ENCODE measurements at regions not wholly inside any gene's neighbourhood (a gene's known extent, or its start where the extent isn't known, plus 50 kb on each side); places are given as distances from the start of the nearest gene placed in this dataset.

- no peak for DNase-seq (ENCODE audit: low read depth in 1 of 2, low spot score in 1 of 2)
- TF ChIP-seq REST (IDR thresholded peaks at IDR 0.05; ENCODE audit: insufficient replicate concordance, low read depth) (no peak), SPI1 (IDR thresholded peaks at IDR 0.05; ENCODE audit: borderline replicate concordance, low read depth) (no peak), POLR2AphosphoS5 (IDR thresholded peaks at IDR 0.05; ENCODE audit: low read depth) (no peak), GABPA (IDR thresholded peaks at IDR 0.05; ENCODE audit: low read depth) (no peak), CTCF (IDR thresholded peaks at IDR 0.05; ENCODE audit: insufficient read depth, low read length) (no peak)
- Histone ChIP-seq H3K27ac (replicated peaks) (no peak overlapping the region), H3K4me3 (replicated peaks; ENCODE audit: insufficient read depth, low read length) (no peak overlapping the region), H3K27me3 (ENCODE audit: insufficient read depth, poor library complexity, severe bottlenecking) (no peaks in the 10 kb centered on the region)
Measured at GRCh38 chr2:234172532-234172931, 122.0 kb downstream of the SPP2 start.

GRCh38 chr2:234172066-234172465 is 121.6 kb downstream of the SPP2 start:
- Histone ChIP-seq H3K27ac (replicated peaks) (no peak overlapping the region), H3K27me3 (ENCODE audit: insufficient read depth, poor library complexity, severe bottlenecking) (no peaks in the 10 kb centered on the region), H3K4me3 (replicated peaks; ENCODE audit: insufficient read depth, low read length) (no peak overlapping the region)
- DNase-seq (ENCODE audit: low read depth in 1 of 2, low spot score in 1 of 2), result no peak
- TF ChIP-seq REST (IDR thresholded peaks at IDR 0.05; ENCODE audit: insufficient replicate concordance, low read depth) (no peak), SPI1 (IDR thresholded peaks at IDR 0.05; ENCODE audit: borderline replicate concordance, low read depth) (no peak), CTCF (IDR thresholded peaks at IDR 0.05; ENCODE audit: insufficient read depth, low read length) (no peak), GABPA (IDR thresholded peaks at IDR 0.05; ENCODE audit: low read depth) (no peak), POLR2AphosphoS5 (IDR thresholded peaks at IDR 0.05; ENCODE audit: low read depth) (no peak)

GRCh38 chr2:234171666-234172065 is 121.2 kb downstream of the SPP2 start:
- Histone ChIP-seq H3K4me3 (replicated peaks; ENCODE audit: insufficient read depth, low read length) (no peak overlapping the region), H3K27ac (replicated peaks) (no peak overlapping the region), H3K27me3 (ENCODE audit: insufficient read depth, poor library complexity, severe bottlenecking) (no peaks in the 10 kb centered on the region)
- TF ChIP-seq CTCF (IDR thresholded peaks at IDR 0.05; ENCODE audit: insufficient read depth, low read length) (no peak), GABPA (IDR thresholded peaks at IDR 0.05; ENCODE audit: low read depth) (no peak), REST (IDR thresholded peaks at IDR 0.05; ENCODE audit: insufficient replicate concordance, low read depth) (no peak), POLR2AphosphoS5 (IDR thresholded peaks at IDR 0.05; ENCODE audit: low read depth) (no peak), SPI1 (IDR thresholded peaks at IDR 0.05; ENCODE audit: borderline replicate concordance, low read depth) (no peak)
- DNase-seq (ENCODE audit: low read depth in 1 of 2, low spot score in 1 of 2), result no peak
